Brain pericyte (primary cell): ENCODE measurements at regions not wholly inside any gene's neighbourhood (a gene's known extent, or its start where the extent isn't known, plus 50 kb on each side); places are given as distances from the start of the nearest gene placed in this dataset.

Experiments used
- DNase-seq: peaks from one replicate; pipeline ENCODE4 v3.0.0-alpha.2; 2012; ENCODE audit warnings: low read depth, low spot score

GRCh38 chr2:239537633-239538356 lies 137.0 kb upstream of the HDAC4 start:
- no peak for DNase-seq

GRCh38 chr2:239536186-239536585 lies 135.4 kb upstream of the HDAC4 start:
- no peak for DNase-seq

- no peak for DNase-seq
Measured at GRCh38 chr2:239535413-239536144, 134.8 kb upstream of the HDAC4 start.

GRCh38 chr2:239534581-239535412 lies 134.0 kb upstream of the HDAC4 start:
- DNase-seq: no peak

- no peak for DNase-seq
Measured at GRCh38 chr2:239533569-239534316, 132.9 kb upstream of the HDAC4 start.

GRCh38 chr2:239532859-239533258 lies 132.0 kb upstream of the HDAC4 start:
- DNase-seq: no peak

GRCh38 chr2:239532250-239532649 lies 131.4 kb upstream of the HDAC4 start:
- DNase-seq: no peak

- DNase-seq: no peak
Measured at GRCh38 chr2:239531456-239532241, 130.8 kb upstream of the HDAC4 start.

GRCh38 chr2:239530749-239531316 lies 130.0 kb upstream of the HDAC4 start:
- DNase-seq: no peak

- no peak for DNase-seq
Measured at GRCh38 chr2:239529313-239530015, 128.6 kb upstream of the HDAC4 start.

- no peak for DNase-seq
Measured at GRCh38 chr2:239528883-239529282, 128.1 kb upstream of the HDAC4 start.

GRCh38 chr2:239528146-239528545 lies 127.3 kb upstream of the HDAC4 start:
- no peak for DNase-seq

GRCh38 chr2:239526666-239527415 lies 126.0 kb upstream of the HDAC4 start:
- DNase-seq: no peak

GRCh38 chr2:239526038-239526437 lies 125.2 kb upstream of the HDAC4 start:
- DNase-seq: no peak

- no peak for DNase-seq
Measured at GRCh38 chr2:239523954-239524330, 123.1 kb upstream of the HDAC4 start.

- DNase-seq: no peak
Measured at GRCh38 chr2:239523147-239523953, 122.5 kb upstream of the HDAC4 start.

- DNase-seq: no peak
Measured at GRCh38 chr2:239522740-239523119, 121.9 kb upstream of the HDAC4 start.

GRCh38 chr2:239522002-239522739 lies 121.4 kb upstream of the HDAC4 start:
- no peak for DNase-seq
